NCI-H345 treated with DMSO at 0.1 percent for 48 hours (cell line): ENCODE measurements at regions not wholly inside any gene's neighbourhood (a gene's known extent, or its start where the extent isn't known, plus 50 kb on each side); places are given as distances from the start of the nearest gene placed in this dataset.

Experiments used
- DNase-seq: peaks from one replicate; lab custom pipeline; 2025; ENCODE audit not compliant: unreplicated experiment; lab: John Stamatoyannopoulos, UW

- DNase-seq, result no peak
These were observed 327.2 kb upstream of the ZFP64 start for GRCh38 chr20:52518735-52519134.

DNA sequence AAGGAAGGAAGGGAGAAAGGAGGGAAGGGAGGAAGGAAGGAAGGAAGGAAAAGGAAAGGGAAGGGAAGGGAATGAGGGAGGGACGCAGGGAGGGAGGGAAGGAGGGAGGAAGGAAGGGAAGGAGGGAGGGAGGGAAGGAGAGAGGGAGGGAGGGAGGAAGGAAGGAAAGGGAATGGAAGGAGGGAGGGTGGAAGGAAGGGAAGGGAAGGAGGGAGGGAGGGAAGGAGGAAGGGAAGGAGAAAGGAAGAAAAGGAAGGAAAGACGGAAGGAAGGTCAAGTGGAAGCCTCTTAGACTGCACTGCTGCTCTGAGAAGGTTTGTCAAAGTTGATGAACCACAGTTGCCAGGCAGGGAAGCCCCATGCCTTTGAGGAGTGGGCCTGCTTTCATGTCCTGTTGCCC lies 324.3 kb upstream of the ZFP64 start:
- DNase-seq, result no peak

DNA sequence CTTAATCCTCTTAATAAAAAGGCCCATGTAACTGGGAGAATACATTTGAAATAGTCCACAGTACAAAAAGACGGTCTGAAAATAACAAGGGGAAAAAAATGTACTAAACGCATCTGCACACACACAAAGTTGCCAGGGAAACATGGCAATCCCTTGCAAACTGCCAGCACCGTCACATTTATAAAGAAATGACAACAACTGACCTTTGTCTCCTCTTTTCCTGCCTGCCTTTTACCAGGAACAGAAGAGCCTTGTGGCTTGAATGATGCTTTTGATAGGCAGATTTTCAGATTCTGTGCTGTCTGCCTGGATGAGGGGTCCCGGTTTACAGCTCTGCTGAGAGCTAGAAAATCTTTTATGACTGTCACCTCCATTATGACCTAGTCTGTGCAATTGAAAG lies 308.6 kb upstream of the ZFP64 start:
- DNase-seq, result no peak

- DNase-seq, result no peak
These were observed 306.2 kb upstream of the ZFP64 start for GRCh38 chr20:52497731-52498130.

GRCh38 chr20:52496191-52496590 lies 304.6 kb upstream of the ZFP64 start:
- no peak for DNase-seq

- DNase-seq, result no peak
These were observed 302.7 kb upstream of the ZFP64 start for GRCh38 chr20:52494244-52494643.

- DNase-seq, result peak; percentile 86
These were observed 301.7 kb upstream of the ZFP64 start for GRCh38 chr20:52493171-52493721.

- no peak for DNase-seq
These were observed 299.3 kb upstream of the ZFP64 start for GRCh38 chr20:52490711-52491430.

GRCh38 chr20:52484438-52484837 lies 292.9 kb upstream of the ZFP64 start:
- no peak for DNase-seq

- no peak for DNase-seq
These were observed 291.8 kb upstream of the ZFP64 start for GRCh38 chr20:52483382-52483781.

- DNase-seq, result no peak
These were observed 290.5 kb upstream of the ZFP64 start for GRCh38 chr20:52482044-52482443.

DNA sequence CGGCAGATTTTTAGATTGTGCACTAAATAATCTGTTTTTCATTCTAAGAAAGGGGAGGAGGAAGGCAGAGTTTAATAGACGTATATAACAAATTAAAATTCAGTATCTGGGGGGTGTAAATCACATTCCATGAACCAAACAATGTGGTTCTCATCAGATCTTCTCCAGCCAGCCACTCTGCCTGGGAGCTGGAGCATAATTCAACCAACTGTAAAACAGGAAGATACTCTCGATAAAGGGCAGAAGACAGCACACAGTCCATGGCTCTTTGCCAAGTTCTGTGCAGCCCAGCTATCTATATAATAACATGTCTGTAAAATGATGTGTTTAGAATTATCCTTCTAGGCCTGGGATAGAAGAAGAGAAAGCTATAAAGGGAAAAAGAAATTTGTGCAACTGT lies 289.9 kb upstream of the ZFP64 start:
- no peak for DNase-seq

- DNase-seq, result no peak
These were observed 284.6 kb upstream of the ZFP64 start for GRCh38 chr20:52476074-52476750.

DNA sequence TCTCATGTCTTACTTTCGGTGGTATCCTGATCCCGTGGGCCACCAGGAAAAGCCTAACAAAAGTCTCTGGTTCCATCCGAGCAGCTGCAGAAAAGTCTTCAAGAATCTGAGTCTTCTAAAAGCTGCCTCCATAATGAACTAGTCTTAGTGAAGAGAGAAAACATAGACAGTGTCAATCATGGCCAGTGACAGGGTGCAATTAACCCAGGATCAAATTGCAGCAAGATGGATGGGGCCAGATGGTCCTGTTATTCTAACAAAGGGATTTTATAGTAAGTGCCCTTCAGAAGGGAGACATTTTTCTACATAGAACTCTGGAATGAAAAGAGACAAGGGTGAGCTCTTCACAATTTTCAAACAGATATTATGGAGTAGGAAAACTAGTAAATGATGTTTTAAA lies 281.6 kb upstream of the ZFP64 start:
- DNase-seq, result no peak

GRCh38 chr20:52470561-52470960 lies 279.0 kb upstream of the ZFP64 start:
- DNase-seq, result no peak

DNA sequence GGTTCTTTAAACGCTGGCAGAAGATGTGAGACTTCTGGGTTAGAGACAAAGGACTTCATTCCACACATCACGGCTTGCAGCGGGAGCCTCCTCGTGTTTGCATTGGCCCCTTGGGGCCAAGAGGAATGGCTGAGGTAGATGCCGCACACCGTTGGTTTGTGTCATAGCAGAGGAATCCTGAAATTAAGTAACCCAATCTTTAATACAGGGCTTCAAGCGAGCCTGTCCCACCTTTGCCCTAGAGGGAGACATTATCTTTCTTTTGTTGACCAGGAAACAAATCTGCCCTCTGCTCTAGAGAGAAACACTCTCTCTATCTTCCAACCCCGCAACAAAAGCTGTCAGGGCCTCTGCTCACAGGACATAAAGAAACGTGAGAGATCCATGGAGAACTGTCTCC lies 277.5 kb upstream of the ZFP64 start:
- DNase-seq, result no peak

DNA sequence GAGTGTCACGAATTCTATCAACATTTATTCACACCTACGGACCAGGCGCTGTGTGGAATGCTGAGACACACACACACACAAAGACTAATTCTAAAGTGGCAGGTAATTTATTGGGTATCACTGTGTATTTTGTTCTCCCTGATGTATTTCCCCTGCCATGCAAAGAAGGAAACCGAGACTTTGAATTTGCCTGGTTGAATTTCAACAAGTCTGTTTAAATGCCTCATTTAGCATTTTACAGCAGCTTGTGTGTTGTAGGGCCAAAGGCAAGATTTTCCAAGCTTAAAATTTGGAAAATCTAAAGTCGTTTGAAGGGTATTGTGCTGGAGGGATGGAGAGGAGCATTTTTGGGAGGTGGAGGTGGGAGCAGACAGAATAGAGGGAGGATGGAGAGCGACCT lies 274.4 kb upstream of the ZFP64 start:
- no peak for DNase-seq

DNA sequence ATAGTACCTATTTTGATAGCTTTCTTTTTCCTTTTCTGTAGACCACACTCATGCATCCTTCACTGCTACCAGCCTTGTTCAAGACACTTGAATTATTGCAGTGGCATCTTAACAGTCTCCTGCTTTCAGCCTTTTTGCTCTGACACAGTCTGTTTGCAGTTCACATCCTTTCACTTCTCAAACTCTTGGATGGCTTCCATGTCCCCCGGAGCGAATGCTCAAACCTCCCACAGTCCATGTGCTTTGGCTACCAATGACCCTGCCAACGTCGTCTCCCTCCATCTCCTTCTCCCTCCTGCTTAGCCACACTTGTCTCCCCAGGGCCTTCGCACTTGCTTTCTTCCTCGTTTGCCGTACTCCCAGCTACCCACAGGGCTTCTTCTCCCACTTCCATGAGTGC lies 270.0 kb upstream of the ZFP64 start:
- DNase-seq, result no peak

- no peak for DNase-seq
These were observed 267.6 kb upstream of the ZFP64 start for GRCh38 chr20:52459150-52459549.

- no peak for DNase-seq
These were observed 266.2 kb upstream of the ZFP64 start for GRCh38 chr20:52457826-52458225.

DNA sequence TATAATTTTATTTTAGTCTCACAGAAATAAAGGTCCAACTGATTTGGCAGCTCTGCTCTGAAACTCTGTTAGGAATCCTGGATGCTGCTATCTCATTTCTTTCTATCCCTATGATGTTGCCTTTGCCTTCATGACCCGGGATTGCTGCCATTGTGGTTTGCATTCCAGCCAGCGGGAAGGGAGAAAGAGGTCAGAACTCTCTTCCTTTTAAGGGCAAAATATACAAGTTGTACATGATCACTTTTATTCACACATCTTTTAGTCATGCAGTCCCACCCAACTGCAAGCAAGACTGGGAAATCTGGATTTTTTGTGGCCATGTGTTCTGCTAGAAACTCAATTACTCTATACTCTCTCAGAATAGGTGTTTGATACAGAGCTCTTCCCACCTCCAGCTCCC lies 263.1 kb upstream of the ZFP64 start:
- DNase-seq, result no peak

DNA sequence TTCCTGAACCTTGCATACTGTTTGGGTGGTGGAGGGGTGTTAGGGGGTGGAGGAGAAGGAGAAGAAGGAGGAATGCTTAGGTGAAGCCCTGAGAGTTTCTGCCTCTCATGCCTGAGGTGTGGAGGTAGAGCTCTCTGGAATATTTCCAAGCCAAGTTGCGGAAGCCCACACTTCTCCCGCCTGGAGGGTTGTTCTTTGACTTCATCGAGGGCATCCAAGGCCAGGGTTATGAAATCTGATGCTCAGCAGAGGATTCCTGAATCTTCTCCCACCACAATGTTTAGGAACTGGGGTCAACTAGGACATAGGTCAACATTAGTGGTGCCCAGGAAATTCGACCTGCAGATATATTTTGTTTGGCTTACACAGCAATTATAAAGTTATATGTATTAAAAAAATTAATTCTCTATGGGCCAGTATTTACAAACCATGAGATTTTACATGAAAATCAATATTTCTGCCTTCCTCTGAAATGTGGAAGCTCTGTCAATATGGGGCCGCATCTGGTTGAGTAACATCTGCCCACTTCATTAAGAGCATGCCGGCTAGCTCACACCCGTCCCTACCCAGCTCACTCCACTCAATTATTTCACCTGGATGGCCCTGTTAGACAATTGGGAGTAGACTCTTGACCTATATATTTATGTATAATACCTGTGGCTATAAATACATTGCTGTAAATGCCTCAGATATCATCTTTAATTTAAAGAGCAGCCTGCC lies 257.1 kb upstream of the ZFP64 start:
- no peak for DNase-seq
